G401 (cell line): ENCODE measurements at regions not wholly inside any gene's neighbourhood (a gene's known extent, or its start where the extent isn't known, plus 50 kb on each side); places are given as distances from the start of the nearest gene placed in this dataset.

Source experiments
- DNase-seq: peaks from one replicate; pipeline ENCODE4 v3.0.0-alpha.2; 2015; ENCODE audit warnings: low spot score
- in situ Hi-C: cut with HindIII; loops from 2 replicates; pipeline ENCODE4 v1.10.0; 2016; ENCODE audit warnings: low sequenced_read_pairs, mixed read lengths

DNA sequence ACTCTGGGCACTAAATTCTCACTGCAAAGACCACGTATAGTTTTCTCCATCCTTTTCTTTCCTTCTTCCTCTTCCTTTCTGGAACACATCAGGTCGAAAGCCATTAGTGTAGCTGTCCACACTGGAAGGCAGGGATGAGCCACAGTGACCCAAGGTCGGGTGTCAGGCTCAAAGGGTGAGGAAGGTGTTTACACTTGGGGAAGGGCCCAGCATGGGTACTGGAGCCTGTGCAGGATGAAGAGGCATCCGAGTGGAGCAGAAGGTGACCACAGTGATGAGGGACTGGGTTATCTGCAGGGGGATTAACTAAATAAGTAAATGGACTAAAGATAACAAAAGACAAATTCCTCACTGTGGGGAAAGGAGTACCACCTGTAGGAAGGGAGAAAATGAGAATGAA lies 164.0 kb downstream of the SOX9 start:
- no peak for DNase-seq
- in situ Hi-C loops = no loop called here

DNA sequence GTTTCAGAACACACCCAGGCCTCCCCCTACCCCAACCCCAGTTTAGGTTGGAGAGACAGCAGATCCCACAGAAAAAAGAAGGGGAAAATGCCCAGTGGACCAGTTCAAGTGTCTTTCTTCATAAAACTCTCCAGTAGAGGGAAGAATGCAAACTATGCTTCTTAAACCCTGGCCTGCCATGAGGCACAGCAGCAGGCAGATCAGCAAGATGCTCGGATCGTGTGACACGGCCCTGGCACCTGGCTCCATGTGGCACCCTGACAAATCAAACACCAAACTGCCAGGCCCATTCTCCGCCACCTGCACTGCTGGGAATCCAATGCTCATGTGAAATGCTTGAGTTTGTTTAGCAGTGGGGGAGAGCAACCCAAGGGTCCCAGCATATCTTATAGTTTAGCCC lies 166.8 kb downstream of the SOX9 start:
- DNase-seq = peak; percentile 85
- in situ Hi-C loops = no loop called here

DNA sequence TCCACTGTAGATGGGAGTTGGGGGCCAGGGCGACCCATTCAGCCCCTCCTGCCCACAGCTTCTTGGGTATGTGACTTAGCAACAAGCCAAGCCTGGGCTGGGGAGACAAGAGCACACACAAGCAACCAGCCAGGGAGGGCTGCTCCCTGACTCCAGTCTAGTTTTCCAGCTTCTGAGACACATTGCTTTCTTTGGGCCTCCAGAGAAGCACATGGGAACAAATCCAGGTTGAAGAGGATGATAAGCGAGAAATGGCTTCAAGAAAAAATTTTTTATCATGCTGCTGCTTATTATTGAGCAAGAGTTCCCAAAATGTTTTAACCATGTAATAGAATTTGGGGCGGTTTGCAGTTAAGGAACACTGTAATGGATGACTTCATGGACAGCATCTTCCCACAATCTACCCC lies 173.7 kb downstream of the SOX9 start:
- in situ Hi-C loops = no loop called here
- no peak for DNase-seq

DNA sequence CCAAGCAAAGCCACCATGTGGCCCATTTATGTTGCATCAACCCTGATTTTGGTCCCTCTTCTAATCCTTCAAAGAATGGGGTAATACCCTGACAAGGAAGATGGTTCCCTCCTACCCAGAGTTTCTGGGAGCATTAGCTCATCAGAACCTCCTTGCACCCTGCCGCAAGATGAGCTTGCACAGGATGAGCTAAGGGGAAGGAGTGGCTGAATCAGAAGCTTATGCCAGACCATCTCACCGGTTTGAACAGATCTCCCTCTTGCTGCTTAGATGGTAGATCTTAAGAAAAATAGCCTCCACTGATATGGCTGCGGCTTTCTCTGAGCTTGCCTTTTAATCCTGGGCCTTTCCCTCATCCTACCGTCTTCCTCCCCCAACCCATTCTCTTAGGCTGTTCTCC lies 175.1 kb downstream of the SOX9 start:
- in situ Hi-C loops = no loop called here
- no peak for DNase-seq

DNA sequence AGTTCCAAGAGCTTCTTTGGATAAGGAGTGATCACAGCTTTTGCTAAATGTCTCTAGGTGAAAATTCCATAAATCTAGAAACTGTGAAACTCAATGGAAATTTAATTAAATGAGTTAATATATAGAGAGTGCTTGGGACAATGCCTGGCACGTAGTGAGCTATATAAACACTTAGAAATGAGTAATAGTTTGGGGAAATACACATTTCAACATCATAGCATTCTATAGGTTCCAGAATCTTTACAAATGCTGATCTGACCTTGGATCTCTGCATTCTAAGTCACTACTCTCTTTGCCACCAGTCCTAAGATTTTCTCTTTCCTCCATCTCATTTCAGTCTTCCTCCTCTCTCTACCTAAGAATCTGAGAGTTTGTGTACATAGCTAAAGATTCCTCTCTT lies 175.6 kb downstream of the SOX9 start:
- DNase-seq = no peak
- in situ Hi-C loops = no loop called here

DNA sequence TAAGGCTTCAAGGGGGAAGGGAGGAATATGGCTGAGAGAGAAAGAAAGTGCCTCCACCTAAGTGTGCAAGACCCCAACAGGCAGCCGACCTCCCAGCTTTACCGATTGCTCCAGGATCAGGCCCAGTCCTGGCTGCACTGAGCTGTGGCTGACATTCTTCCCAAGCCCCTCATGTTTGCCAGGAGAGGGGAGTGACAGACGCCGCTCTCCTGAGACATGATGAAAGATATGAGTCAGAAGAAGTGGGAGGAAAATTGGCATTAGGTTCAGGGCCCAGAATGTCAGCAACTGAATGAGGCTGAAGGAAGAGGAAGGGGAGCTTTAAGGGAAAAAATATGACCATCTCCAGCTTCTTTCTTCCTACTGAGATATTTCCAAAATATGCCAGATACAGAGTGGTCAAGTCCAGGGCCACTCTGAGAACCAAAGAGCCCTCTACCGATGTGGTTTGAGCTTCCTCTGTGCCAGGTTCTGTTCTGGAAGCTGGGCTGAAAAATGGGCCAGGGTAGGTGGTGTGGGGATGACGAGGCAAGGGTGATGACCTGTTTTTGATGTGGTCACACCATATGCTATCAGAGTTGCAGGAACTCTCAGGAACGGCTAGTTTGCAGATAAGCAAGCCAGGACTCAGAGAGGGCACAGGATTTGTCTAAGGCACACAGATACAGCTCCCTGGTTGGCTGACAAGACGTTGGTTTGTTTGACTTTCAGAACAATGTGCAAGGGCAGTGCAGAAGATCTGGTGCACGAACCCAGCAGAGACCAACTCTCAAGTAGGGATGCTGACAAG lies 176.7 kb downstream of the SOX9 start:
- no peak for DNase-seq
- in situ Hi-C loops = no loop called here

DNA sequence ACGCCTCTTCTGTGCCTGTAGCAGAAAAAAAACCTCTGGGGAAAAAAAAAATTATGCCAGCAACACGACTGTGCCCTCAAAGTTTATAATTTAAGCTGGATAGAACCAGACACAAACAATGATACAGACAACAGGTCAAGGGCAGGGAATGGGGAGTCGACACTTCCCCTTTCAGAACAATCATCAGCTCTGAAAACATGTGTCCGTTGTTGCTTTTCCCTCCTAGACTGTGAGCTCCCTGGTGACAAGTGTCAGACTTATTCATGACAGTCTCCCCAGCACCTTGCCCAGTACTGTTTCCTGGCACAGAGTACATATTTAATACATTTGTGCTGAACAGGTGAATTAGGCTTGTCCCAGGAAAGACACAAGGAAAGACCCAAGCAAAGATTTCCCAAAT lies 178.3 kb downstream of the SOX9 start:
- in situ Hi-C loops = no loop called here
- no peak for DNase-seq

DNA sequence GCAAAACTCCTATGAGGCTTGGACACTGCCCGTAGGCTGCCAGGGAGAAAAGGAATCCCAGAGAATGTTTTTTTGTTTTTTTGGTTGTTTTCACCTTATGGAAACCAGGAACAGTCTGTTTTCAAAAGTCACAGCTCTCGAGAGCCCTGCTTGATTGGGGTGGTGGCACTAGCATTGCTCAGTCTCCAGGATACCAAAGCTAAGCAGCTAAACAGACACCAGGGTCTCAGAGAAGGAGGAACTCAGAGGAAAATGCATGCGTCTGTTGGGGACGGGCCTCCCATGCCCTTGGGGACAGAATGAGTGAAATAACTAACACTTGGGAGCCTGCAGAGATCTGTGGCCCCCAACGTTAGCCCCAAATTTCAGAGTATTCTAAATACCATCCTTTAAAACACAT lies 178.8 kb downstream of the SOX9 start:
- no peak for DNase-seq
- in situ Hi-C loops = no loop called here

DNA sequence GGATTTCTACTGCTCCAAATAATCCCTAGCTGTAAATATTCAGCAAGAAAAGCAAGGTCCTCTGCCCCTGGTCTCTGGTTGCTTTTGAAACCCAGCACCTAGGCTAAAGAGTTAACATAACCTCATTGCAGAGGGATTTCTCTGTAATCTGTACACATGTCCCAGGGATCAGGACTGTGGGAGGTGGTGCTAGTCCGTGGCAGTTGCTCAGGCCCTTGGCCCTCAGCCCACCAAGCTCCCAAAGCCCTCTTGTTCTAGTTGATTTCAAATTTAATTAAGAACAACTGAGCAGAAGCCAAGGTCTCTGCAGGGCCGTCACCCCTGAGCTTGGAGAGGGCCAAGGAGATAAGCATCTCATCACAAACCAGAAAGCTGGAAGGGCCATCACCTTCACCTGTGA lies 181.1 kb downstream of the SOX9 start:
- peak; percentile 32 for DNase-seq
- in situ Hi-C loops = no loop called here

DNA sequence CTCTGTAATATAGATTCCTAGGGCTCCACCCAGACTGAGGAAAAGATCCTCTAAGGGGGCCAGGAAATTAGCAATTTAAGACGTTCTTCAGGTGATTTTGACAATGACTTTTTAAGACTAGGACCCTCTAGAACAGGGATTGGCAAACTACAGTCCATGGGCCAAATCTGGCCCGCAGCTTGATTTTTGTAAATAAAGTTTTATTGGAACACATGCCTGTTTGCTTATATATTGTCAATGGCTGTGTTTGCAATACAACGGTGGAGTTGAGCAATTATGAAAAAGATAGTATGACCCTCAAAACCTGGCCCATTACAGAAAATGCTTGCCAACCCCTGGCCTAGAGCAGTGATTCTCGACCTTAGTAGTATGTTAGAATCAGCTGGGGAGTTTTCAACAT lies 181.9 kb downstream of the SOX9 start:
- DNase-seq = no peak
- in situ Hi-C loops = no loop called here

DNA sequence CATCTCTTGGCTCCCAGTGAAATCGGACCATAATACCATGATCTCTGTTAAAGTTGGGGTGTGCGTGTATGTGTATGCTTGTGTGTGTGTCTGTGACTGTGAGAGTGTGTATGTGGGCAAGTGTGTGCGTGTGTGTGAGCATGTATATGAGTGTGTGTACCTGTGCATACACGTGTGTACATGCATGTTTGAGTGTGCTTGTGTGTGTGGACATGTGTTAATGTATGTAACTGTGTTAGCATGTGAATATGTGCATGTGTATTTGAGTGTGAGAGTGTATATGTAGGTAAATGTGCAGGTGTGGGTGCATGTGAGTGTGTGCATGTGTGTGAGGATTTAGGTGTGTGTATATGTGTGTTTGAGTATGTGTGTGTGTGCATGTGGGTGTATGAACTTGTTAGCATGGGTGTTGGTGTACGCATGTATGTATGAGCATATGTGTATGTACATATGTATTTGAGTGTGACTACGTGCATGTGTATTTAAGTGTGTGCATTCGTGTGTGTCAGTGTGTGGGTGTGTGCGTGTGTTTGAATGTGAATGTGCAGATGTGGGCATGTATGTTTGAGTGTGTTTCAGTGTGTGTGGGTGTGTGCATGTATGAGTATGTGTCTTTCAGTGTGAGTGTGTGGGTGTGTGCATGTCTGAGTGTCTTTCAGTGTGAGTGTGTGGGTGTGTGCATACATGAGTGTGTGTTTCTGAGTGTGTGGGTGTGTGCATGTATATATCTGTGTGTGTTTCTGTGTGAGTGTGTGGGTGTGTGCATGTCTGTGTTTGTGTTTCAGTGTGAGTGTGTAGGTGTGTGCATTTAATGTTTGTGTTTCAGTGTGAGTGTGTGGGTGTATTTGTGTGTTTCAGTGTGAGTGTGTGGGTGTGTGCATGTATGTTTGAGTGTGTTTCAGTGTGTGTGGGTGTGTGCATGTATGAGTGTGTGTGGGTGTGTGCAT lies 183.2 kb downstream of the SOX9 start:
- no peak for DNase-seq
- in situ Hi-C loops = no loop called here

DNA sequence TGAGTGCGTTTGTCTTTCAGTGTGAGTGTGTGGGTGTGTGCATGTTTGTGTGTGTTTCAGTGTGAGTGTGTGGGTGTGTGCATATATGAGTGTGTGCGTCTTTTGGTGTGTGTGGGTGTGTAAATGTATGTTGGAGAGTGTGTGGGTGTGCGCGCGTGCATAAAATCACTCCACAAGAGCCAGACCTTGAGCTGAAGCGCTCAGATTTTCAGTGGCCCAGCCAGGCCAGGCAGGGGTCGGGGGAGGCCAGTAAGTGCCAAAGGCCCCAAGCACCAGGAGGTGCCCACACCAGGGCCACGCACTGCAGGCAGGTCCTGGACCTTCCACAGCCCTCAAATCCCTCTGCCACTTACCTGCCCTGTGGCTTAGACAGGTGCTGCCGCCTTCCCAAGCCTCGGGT lies 184.0 kb downstream of the SOX9 start:
- in situ Hi-C loops = no loop called here
- DNase-seq = no peak

DNA sequence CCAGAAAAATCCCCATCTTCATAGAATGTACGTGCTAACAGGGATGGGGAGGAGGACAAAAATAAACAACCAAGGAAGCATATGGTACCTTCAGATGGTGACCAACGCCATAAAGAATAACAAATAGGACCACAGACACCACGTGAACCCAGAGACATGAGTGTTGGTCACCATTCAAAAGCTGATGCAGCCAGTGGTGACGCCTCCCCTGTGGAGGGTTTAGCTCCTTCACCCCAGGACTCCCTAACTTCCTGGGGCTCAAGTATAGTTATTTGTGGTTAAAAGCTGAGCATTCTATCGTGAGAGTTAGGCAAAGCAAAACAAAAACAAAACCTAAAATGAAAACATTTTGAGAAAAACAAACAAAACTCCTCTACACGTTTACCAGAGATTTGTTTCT lies 184.7 kb downstream of the SOX9 start:
- in situ Hi-C loops = no loop called here
- DNase-seq = no peak

DNA sequence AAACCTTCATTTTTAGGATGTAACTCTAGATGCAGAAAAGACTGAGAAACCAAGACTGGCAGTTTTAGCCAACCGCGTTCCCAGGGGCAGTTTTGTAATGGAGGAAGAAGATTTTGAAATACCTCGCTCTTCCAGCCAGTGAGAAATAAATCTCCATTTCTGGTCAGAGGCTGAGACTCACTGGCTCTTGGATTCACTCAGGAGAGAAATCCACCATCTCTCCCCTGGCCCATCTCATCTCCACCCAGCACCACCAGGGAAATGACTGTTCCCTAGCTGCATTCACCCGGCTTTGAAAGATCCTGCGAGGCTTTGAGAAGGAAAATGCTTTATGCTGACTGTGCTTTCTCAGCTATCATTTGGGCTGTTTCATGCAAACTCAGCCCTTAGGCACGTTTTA lies 185.2 kb downstream of the SOX9 start:
- DNase-seq = no peak
- in situ Hi-C loops = no loop called here

DNA sequence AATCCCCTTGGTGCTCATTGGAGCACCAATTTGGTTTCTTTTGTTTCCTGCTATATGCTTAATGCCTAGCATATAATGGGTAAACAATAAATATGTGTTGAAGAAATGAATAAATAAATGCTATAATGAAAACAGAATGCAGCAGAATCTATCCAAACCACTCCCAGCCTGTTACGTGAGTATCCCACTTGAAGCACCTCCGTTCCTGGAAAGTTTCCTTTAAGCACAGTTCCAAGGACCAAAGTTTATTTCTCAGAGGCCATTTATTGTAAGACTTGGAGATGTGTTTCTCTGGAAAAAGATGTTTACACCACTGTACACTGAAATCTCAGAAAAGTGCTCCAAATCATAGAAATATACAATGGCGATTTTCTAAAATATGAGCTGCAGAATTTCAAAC lies 187.0 kb downstream of the SOX9 start:
- in situ Hi-C loops = no loop called here
- no peak for DNase-seq

DNA sequence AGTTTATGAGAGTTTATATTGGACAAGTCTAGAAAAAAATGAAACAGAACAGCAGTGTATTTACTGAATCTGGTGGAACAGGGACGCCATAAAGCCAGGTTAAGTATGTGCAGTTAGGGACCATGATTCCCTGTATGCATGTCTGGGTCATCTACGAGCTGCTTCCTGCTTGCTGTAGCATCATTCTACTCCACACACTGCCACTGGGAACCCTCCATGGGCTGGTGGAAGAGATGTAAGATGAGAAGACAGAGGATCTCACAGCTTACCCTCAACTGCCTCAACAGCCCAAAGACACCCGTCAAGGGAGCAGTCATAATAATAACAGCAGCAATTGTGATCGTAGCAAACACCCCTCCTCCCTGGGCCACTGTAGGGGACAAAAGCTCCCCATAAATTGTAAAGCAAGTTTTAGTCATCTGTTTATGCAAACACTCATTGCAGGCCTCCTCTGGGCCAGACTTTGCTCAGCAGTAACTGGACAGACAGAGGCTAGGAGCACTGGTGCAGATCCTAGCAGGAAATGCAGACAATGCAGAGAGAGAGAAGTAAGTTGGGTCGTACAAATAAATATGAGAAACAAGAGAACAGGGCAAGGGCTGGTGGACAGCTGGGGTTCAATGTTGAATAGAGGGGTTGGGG lies 188.0 kb downstream of the SOX9 start:
- DNase-seq = no peak
- in situ Hi-C loops = no loop called here

DNA sequence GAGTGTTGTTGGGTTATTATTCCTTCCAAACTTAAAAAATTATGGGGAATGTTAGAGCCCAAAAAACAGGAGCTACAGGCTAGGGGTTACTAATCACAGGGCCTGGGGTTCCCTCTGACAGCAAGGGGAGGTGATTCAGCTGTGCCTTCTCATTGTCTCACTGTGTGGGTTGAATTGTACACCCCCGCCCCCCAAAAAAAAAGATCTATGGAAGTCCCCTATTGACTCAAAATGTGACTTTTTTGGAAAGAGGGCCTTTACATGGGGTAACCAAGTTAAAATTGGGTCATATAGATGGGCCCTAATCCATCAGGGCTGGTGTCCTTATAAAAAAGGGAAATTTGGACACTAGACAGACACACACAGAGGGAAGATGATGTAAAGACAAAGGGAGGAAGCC lies 190.2 kb downstream of the SOX9 start:
- DNase-seq = no peak

DNA sequence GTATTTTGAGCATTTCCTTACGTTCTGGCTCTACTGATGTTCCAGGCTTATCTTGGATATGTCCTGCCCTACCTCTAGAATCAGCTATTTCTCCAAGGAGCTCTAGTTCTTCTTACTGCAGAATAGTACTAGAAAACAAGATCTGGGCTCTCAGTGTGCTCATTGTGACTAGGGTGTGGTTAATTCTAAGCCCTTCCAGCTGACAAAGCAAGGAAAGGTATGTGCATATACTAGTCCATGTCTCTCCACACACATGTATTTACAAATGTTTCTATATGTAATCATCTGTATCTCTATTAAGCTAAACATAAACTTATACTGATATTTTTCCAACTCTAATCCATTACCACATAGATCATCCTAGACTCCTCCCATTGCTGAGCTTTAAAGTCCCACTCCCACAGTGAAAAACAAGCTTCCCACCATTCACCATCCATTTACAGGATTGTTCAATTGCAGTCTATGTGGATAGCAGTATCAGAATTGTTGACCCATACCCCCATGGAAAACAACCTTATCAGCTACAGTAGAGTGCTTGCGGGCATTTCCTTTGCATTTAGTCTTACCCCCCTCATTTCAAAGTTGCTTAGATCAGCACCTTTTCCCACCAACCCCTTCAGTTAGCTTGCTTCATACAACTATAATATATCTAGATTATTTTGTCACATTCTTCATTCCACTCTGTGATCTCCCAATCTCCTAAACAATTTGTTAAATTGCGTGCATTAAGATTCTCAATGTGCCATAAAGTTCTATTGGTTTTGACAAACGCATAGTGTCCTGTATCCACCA lies 194.5 kb downstream of the SOX9 start:
- no peak for DNase-seq
- in situ Hi-C loops = no loop called here

More for the DNA sequence above, 190.2 kb downstream of the SOX9 start:
- in situ Hi-C loops = no loop called here

DNA sequence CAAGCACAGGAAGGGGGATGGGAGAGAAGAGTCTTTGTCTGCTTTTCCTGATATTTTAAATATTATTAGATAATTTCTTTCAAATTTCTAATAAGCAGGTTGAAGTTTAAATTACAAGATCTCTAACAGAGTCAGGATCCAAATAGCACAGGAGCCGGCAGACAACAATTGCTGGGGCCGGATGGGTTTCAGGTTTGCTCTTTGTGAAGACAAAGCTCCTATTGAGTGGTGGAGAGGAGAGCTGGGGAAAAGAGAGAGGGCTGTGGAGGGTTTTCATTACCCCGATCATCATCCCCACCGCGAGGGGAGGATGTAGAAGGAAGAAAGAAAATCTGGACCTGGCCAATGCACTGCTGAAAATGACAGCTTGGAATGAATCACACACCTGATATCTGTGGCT lies 197.3 kb downstream of the SOX9 start:
- in situ Hi-C loops = no loop called here

More for the DNA sequence above, 197.3 kb downstream of the SOX9 start:
- no peak for DNase-seq
